Upper lobe of left lung (tissue), 6 donors: ENCODE measurements at regions not wholly inside any gene's neighbourhood (a gene's known extent, or its start where the extent isn't known, plus 50 kb on each side); places are given as distances from the start of the nearest gene placed in this dataset.

Experiments used
- ATAC-seq, 2 donors: fragments of 200-7000 bp; cut with Tn5 transposase; one replicate each; pipeline ENCODE4 v1.9.1; 2022; ENCODE audit warnings: mild to moderate bottlenecking in 2 of 2, moderate library complexity in 2 of 2; ENCODE audit not compliant: low FRiP score in 2 of 2
- DNase-seq, 2 donors: peaks; one replicate each; pipeline ENCODE4 v3.0.0-alpha.2; 2019 to 2020
- H3K27ac ChIP-seq, 4 donors: fragments of 200-600 bp; sonication (generic); one replicate each; pipeline ENCODE4 v1.5.1; 2016 to 2019
- H3K27me3 ChIP-seq, 4 donors: fragments of 200-600 bp; sonication (generic); one replicate each; pipeline ENCODE4 v1.5.1; 2017 to 2019
- H3K36me3 ChIP-seq, 4 donors: fragments of 200-600 bp; sonication (generic); one replicate each; pipeline ENCODE4 v1.5.1; 2016 to 2019
- H3K4me1 ChIP-seq, 4 donors: fragments of 200-600 bp; sonication (generic); one replicate each; pipeline ENCODE4 v1.5.1; 2018 to 2019
- H3K4me3 ChIP-seq, 4 donors: fragments of 200-600 bp; sonication (generic); one replicate each; pipeline ENCODE4 v1.5.1; 2017 to 2019; ENCODE audit warnings: mild to moderate bottlenecking in 2 of 4, moderate library complexity in 1 of 4
- H3K9me3 ChIP-seq, 4 donors: fragments of 200-600 bp; sonication (generic); one replicate each; pipeline ENCODE4 v1.5.1; 2018 to 2019
- CTCF ChIP-seq, 6 experiments: fragments of 450-650 bp in 4 of 6; fragments of 200-600 bp in 2 of 6; sonication (generic) in 2 of 6; IDR thresholded peaks; one replicate each; pipeline ENCODE4 v1.5.1; 2016 to 2019; ENCODE audit warnings: antibody characterized with exemption in 6 of 6
- EP300 ChIP-seq, 4 donors: sonication (generic); formaldehyde crosslinking; IDR thresholded peaks; one replicate each; pipeline ENCODE4 v1.5.1; 2017; ENCODE audit warnings: antibody characterized with exemption in 4 of 4, control low read depth in 2 of 4
- POLR2A ChIP-seq, 4 donors: fragments of 450-650 bp; IDR thresholded peaks; one replicate each; pipeline ENCODE4 v1.5.1; 2016 to 2017; ENCODE audit warnings: antibody characterized with exemption in 4 of 4, mild to moderate bottlenecking in 2 of 4
- POLR2AphosphoS5 ChIP-seq, 2 donors: sonication (generic); formaldehyde crosslinking; IDR thresholded peaks; one replicate each; pipeline ENCODE4 v1.5.1; 2017; ENCODE audit warnings: antibody characterized with exemption in 2 of 2
- WGBS, 2 donors: methylation state at CpG; one replicate each; pipeline ENCODE4 v1.1.5; 2017 to 2018; 5-methylcytosine and 5-hydroxymethylcytosine counted together
- donor health status: DM: no; HTN: no; CAD: no; lungs with moderate emphysema.
- donor health status: DM: no; HTN: yes; CAD: no; lungs with severe emphysema.

DNA sequence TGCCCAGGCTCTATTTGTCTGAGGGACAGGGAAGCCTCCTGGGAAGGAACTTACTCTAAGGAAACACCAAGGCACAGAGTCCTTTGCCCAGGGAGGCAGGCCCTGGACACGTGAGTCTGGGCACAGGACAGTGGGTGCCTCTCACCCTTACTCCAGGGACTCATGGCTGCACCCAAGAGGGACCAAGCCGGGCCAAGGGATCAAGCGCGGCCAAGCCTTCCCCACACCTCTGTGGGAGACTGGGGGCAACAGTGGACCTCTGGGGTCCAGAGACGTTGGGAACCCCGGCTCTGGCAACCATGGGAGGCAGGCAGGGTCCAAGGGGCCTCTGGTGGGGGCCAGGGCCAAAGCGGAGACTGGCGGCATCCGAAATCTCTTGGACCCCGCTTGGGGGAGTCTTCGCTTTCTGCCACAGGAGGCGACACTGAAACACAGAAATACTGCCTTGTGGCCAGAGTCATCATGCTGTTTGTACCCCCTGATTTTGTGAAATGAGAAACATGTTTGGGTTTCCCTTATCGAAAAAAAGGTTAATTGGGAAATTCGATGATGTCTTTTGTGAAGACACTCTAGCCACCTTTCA is 51.7 kb upstream of the BCL11B start:
- Histone ChIP-seq H3K36me3 (no peaks in the 10 kb centered on the region), H3K27ac (no peak overlapping the region), H3K9me3 (no peaks in the 10 kb centered on the region), H3K27me3 (no peaks in the 10 kb centered on the region), H3K4me1 (no peaks in the 10 kb centered on the region), H3K4me3 (no peak overlapping the region)
- ATAC-seq: no peak
- TF ChIP-seq EP300 (IDR thresholded peaks at IDR 0.05): no peak
- TF ChIP-seq POLR2AphosphoS5 (IDR thresholded peaks at IDR 0.05): no peak
- DNase-seq: no peak
- 84 to 87% methylated on average over 12 to 13 of the region's 14 CpGs for WGBS, 2 donors

DNA sequence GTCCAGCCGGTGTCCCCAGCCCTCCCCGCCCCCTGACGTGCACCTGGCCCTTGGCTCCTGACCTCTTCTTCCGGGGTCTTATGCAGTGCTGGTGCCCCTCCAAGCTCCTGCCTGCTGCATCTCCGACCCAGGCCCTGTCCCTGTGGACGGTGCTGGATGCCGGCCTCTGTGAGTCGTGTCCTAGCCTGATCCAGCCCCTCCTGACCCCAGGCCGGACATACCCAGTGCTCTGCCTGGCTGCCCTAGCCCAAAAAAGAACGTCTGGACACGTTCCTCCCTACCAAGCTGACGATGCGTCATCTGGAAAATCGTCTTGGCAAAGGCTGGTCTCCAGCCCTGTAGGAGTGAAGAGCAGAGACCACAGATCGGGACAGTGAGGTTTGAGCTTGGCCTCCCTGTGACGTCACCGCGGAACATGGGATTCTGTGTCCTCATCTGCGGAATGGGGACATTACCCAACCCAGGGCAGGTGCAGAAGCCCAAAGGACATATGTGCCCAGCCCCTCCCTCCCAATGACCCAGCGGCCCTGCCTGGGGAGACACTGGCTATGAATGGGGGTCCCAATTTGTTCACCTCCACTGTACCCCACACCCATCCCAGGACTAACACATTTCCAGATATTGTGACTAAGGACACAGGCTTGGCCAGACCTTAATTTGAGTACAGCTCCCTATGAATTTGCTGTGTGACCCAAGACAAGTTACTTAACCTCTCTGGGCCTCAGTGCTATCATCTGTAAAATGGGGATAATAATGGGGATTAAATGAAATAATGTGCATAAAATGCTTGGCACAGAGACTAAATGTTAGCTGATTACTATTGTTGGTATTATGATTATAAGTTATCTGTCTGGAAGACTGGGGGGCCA is 51.0 kb upstream of the BCL11B start:
- WGBS, 2 donors: 65 to 72% methylated on average over 20 of the region's 20 CpGs
- no peak for DNase-seq
- H3K27me3 ChIP-seq: no peaks in the 10 kb centered on the region

GRCh38 chr14:99321955-99322730 is 50.1 kb upstream of the BCL11B start:
- Histone ChIP-seq H3K27ac (no peak overlapping the region), H3K9me3 (no peaks in the 10 kb centered on the region), H3K4me1 (no peaks in the 10 kb centered on the region), H3K4me3 (no peak overlapping the region), H3K36me3 (no peaks in the 10 kb centered on the region), H3K27me3 (no peaks in the 10 kb centered on the region)
- DNase-seq: no peak
- ATAC-seq: no peak
- 50 to 64% methylated on average over 13 of the region's 13 CpGs for WGBS, 2 donors
- TF ChIP-seq CTCF (IDR thresholded peaks at IDR 0.05) (no peak), POLR2AphosphoS5 (IDR thresholded peaks at IDR 0.05) (no peak), POLR2A (IDR thresholded peaks at IDR 0.05) (no peak), EP300 (IDR thresholded peaks at IDR 0.05) (no peak)

More for the DNA sequence above, 51.0 kb upstream of the BCL11B start:
- Histone ChIP-seq H3K36me3 (no peaks in the 10 kb centered on the region), H3K27ac (no peak overlapping the region), H3K4me1 (no peaks in the 10 kb centered on the region), H3K9me3 (no peaks in the 10 kb centered on the region), H3K4me3 (no peak overlapping the region)
- TF ChIP-seq POLR2AphosphoS5 (IDR thresholded peaks at IDR 0.05) (no peak), POLR2A (IDR thresholded peaks at IDR 0.05) (no peak), EP300 (IDR thresholded peaks at IDR 0.05) (no peak), CTCF (IDR thresholded peaks at IDR 0.05) (no peak)
- no peak for ATAC-seq
